ENCODE measurements at regions not wholly inside any gene's neighbourhood (a gene's known extent, or its start where the extent isn't known, plus 50 kb on each side); places are given as distances from the start of the nearest gene placed in this dataset.

- Histone ChIP-seq H3K27me3 (ENCODE audit: control insufficient read depth, insufficient read depth, low read length) (no peaks in the 10 kb centered on the region), H3K36me3 (ENCODE audit: control insufficient read depth, insufficient read depth, low read length) (no peaks in the 10 kb centered on the region), H3K27ac (no peak overlapping the region), H3K9ac (no peak overlapping the region), H3K4me3 (ENCODE audit: low read depth, low read length) (no peak overlapping the region), H3K79me2 (no peaks in the 10 kb centered on the region), H3K4me1 (no peaks in the 10 kb centered on the region), H3K4me2 (ENCODE audit: low read length) (no peak overlapping the region), H2AFZ (no peak overlapping the region), H3K9me3 (ENCODE audit: control insufficient read depth, low read length) (no peaks in the 10 kb centered on the region)
- no peak for TF ChIP-seq CTCF (IDR thresholded peaks at IDR 0.05)
These were observed 145.9 kb downstream of the CDC5L start for GRCh38 chr6:44533421-44533820.

GRCh38 chr6:44534291-44534690 lies 146.8 kb downstream of the CDC5L start:
- Histone ChIP-seq H3K79me2 (no peaks in the 10 kb centered on the region), H3K4me2 (ENCODE audit: low read length) (no peak overlapping the region), H2AFZ (no peak overlapping the region), H3K27ac (no peak overlapping the region), H3K4me3 (ENCODE audit: low read depth, low read length) (no peak overlapping the region), H3K4me1 (no peaks in the 10 kb centered on the region), H3K9me3 (ENCODE audit: control insufficient read depth, low read length) (no peaks in the 10 kb centered on the region), H3K36me3 (ENCODE audit: control insufficient read depth, insufficient read depth, low read length) (no peaks in the 10 kb centered on the region), H3K27me3 (ENCODE audit: control insufficient read depth, insufficient read depth, low read length) (no peaks in the 10 kb centered on the region), H3K9ac (no peak overlapping the region)
- no peak for TF ChIP-seq CTCF (IDR thresholded peaks at IDR 0.05)

- TF ChIP-seq CTCF (IDR thresholded peaks at IDR 0.05): no peak
- Histone ChIP-seq H3K4me3 (ENCODE audit: low read depth, low read length) (no peak overlapping the region), H3K9ac (no peak overlapping the region)
These were observed 147.9 kb downstream of the CDC5L start for GRCh38 chr6:44535446-44535845.

GRCh38 chr6:44535967-44536366 lies 148.5 kb downstream of the CDC5L start:
- Histone ChIP-seq H3K4me2 (ENCODE audit: low read length) (no peak overlapping the region), H3K4me1 (no peaks in the 10 kb centered on the region), H3K79me2 (no peaks in the 10 kb centered on the region), H3K9me3 (ENCODE audit: control insufficient read depth, low read length) (no peaks in the 10 kb centered on the region), H3K27ac (no peak overlapping the region), H3K9ac (no peak overlapping the region), H3K27me3 (ENCODE audit: control insufficient read depth, insufficient read depth, low read length) (no peaks in the 10 kb centered on the region), H3K36me3 (ENCODE audit: control insufficient read depth, insufficient read depth, low read length) (no peaks in the 10 kb centered on the region), H2AFZ (no peak overlapping the region), H3K4me3 (ENCODE audit: low read depth, low read length) (no peak overlapping the region)
- TF ChIP-seq CTCF (IDR thresholded peaks at IDR 0.05): no peak

More at GRCh38 chr6:44535446-44535845, 147.9 kb downstream of the CDC5L start:
- Histone ChIP-seq H2AFZ (no peak overlapping the region), H3K27me3 (ENCODE audit: control insufficient read depth, insufficient read depth, low read length) (no peaks in the 10 kb centered on the region), H3K79me2 (no peaks in the 10 kb centered on the region), H3K4me2 (ENCODE audit: low read length) (no peak overlapping the region), H3K27ac (no peak overlapping the region), H3K36me3 (ENCODE audit: control insufficient read depth, insufficient read depth, low read length) (no peaks in the 10 kb centered on the region), H3K4me1 (no peaks in the 10 kb centered on the region), H3K9me3 (ENCODE audit: control insufficient read depth, low read length) (no peaks in the 10 kb centered on the region)

GRCh38 chr6:44537306-44538049 lies 150.0 kb downstream of the CDC5L start:
- H3K27me3 ChIP-seq (ENCODE audit: control insufficient read depth, insufficient read depth, low read length): no peaks in the 10 kb centered on the region
- no peaks in the 10 kb centered on the region for H3K36me3 ChIP-seq (ENCODE audit: control insufficient read depth, insufficient read depth, low read length)
- H3K27ac ChIP-seq: no peak overlapping the region
- no peaks in the 10 kb centered on the region for H3K4me1 ChIP-seq
- H2AFZ ChIP-seq: no peak overlapping the region
- H3K4me3 ChIP-seq (ENCODE audit: low read depth, low read length): no peak overlapping the region
- no peak overlapping the region for H3K9ac ChIP-seq
- H3K9me3 ChIP-seq (ENCODE audit: control insufficient read depth, low read length): no peaks in the 10 kb centered on the region
- no peak overlapping the region for H3K4me2 ChIP-seq (ENCODE audit: low read length)
- no peak for TF ChIP-seq CTCF (IDR thresholded peaks at IDR 0.05)
- no peaks in the 10 kb centered on the region for H3K79me2 ChIP-seq
